ENCODE measurements at regions not wholly inside any gene's neighbourhood (a gene's known extent, or its start where the extent isn't known, plus 50 kb on each side); places are given as distances from the start of the nearest gene placed in this dataset.
A peak's percentile ranks its signal among the peaks of the same experiment; 100 is the strongest.
"Not testable (repeated sequence)": the region's sequence is repeated elsewhere in the genome, so short reads cannot be mapped to it uniquely, and the experiment has no call there.

DNA sequence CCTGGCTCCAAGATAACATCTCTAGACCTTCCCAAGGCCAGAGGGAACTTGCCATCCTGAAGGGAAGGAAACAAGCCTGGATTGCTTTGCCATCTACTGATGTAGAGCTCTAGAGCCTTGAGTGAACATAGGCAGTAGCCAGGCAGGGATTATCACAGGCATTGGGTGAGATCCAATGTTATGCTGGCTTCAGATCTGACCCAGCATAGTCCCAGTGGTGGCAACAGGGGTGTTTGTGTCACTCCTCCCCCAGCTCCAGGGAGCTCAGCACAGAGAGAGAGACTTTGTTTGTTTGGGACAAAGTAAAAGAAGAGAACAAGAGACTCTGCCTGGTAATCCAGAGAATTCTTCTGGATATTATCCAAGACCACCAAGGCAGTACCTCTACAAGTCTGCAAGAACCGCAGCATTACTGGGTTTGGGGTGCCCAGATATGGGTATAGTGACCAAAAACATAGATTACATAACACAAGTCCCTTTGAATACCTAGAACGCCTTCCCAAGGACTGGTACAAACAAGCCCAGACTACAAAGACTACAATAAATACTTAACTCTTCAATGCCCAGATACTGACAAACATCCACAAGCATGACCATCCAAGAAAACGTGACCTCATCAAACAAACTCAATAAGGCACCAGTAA, 137.6 kb upstream of the DAPK1 start:
- DNase-seq = no peak
- no peaks in the 10 kb centered on the region for H3K36me3 ChIP-seq
- no peaks in the 10 kb centered on the region for H3K9me3 ChIP-seq (replicated peaks)
- no peak overlapping the region for H3K4me3 ChIP-seq
- peaks cover 17% of the 10 kb centered on the region for H3K4me1 ChIP-seq
- peak overlapping the region; percentile 42; the same call in 1 of the 2 replicates for H3K27ac ChIP-seq
- no peaks in the 10 kb centered on the region for H3K27me3 ChIP-seq

DNA sequence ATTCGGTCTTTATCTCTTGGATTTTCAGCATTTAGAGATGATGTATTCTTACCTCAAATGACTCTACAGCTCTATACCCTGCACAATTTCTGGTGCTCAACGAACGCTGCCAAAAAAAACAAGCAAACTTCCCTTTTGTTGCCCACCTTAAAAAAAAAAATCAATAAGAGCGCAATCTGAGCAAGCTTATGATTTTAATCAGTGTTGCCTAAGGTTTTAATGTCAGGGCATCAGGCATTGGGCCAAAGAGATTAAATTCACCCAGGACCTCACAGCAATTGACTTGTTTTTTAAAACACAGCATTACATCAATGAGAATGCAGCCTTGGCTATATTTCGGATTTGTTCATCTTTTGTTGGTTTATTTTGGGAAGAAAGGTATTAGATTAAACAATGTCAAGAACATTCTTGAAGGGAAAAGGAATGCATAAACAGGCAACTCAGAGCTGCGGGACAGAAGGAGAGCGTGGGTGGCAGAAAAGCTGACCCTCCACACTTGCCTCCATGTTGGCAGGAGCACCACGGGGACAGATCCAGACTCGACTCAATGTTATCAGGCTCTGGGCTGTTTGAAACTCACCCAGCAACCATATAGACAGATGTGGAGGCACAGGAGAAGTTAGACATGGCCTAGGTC, 127.5 kb upstream of the DAPK1 start:
- peak in 1 of 2 experiments; percentile 26 for DNase-seq
- Histone ChIP-seq H3K27ac (no peak overlapping the region), H3K4me3 (no peak overlapping the region), H3K27me3 (no peaks in the 10 kb centered on the region), H3K36me3 (no peaks in the 10 kb centered on the region), H3K4me1 (no peaks in the 10 kb centered on the region; the same call in 1 of the 2 replicates), H3K9me3 (replicated peaks) (no peaks in the 10 kb centered on the region)

DNA sequence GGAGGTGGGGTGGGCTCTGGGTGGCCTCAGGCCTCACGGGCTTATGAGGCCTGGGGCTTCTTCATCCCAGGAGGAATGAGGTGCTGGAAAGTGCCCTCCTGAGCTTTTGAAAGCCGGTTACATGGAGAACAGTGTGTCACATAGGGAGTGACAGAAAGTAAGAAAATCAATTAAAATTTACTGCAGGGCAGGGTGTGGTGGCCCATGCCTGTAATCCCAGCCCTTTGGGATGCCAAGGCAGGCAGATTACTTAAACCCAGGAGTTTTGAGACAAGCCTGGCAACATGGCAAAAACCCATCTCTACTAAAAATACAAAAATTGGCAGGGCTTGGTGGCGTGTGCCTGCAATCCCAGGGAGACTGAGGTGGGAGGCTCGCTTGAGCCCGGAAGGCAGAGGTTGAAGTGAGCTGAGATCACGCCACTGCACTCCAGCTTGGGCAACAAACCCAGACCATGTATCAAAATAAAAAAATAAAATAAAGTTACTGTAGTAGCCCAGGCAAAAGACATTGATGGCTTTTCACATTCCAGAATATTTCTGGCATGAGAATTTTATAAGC, 125.8 kb upstream of the DAPK1 start:
- H3K4me1 ChIP-seq = peaks cover 2% of the 10 kb centered on the region
- H3K9me3 ChIP-seq (replicated peaks) = no peaks in the 10 kb centered on the region
- H3K4me3 ChIP-seq = no peak overlapping the region
- no peaks in the 10 kb centered on the region for H3K27me3 ChIP-seq
- no peak for DNase-seq
- no peak overlapping the region for H3K27ac ChIP-seq
- no peaks in the 10 kb centered on the region for H3K36me3 ChIP-seq

DNA sequence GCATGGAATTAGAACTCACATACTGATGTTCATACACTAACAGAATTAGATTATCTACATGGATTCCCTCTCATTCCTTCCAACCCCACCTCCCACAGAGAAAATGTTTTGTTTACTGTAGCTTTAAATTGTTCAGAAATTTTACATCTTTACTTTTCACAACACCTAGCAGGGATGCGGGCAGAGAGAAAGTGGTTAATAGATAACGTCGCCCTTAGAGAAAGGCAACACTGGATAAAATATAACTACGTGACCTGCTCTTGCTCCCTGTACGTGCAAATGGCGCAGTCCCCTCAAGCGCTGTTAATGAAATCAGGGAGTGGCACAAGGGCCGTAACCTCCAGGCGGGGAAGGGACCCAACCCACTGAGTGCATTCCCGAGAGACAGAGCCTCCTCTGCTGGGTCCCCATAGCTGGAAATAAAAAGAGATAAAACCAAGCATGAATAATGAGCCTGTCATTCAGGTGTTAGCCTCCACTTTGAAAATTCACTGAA, 125.3 kb upstream of the DAPK1 start:
- no peaks in the 10 kb centered on the region for H3K27me3 ChIP-seq
- no peak for DNase-seq
- no peak overlapping the region for H3K4me3 ChIP-seq
- H3K36me3 ChIP-seq = no peaks in the 10 kb centered on the region
- peaks cover 2% of the 10 kb centered on the region for H3K4me1 ChIP-seq
- H3K27ac ChIP-seq = no peak overlapping the region
- no peaks in the 10 kb centered on the region for H3K9me3 ChIP-seq (replicated peaks)

DNA sequence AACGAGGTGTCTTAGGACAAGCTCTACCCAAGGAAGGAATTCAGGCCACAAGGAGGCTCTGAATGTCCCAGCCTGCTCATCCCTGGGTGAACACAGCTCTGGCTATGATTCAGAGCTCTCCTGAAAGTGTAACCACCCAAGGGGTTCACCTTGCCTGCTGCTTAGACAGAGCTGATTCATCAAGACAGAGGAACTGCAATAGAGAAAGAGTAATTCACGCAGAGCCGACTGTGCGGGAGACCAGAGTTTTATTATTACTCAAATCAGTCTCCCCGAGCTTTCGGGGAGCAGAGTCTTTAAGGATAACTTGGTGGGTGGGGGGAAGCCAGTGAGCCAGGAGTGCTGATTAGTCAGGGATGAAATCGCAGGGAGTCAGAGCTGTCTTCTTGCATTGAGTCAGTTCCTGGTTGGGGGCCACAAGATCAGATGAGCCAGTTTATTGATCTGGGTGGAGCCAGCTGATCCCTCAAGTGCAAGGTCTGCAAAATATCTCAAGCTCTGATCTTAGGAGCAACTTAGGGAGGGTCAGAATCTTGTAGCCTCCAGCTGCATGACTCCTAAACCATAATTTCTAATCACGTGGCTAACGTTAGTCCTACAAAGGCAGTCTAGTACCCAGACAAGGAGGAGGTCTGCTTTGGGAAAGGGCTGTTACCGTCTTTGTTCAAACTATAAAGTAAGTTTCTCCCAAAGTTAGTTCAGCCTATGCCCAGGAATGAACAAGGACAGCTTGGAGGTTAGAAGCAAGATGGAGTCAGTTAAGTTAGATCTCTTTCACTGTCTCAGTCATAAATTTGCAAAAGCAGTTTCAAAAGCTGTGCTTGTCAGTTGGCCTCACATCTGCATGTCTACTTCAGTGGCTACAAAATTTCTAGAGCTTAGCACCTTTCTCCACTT, 123.4 kb upstream of the DAPK1 start:
- H3K4me1 ChIP-seq; H3K27me3 ChIP-seq; H3K36me3 ChIP-seq; DNase-seq; H3K27ac ChIP-seq; H3K4me3 ChIP-seq; H3K9me3 ChIP-seq (replicated peaks): not testable (repeated sequence)

DNA sequence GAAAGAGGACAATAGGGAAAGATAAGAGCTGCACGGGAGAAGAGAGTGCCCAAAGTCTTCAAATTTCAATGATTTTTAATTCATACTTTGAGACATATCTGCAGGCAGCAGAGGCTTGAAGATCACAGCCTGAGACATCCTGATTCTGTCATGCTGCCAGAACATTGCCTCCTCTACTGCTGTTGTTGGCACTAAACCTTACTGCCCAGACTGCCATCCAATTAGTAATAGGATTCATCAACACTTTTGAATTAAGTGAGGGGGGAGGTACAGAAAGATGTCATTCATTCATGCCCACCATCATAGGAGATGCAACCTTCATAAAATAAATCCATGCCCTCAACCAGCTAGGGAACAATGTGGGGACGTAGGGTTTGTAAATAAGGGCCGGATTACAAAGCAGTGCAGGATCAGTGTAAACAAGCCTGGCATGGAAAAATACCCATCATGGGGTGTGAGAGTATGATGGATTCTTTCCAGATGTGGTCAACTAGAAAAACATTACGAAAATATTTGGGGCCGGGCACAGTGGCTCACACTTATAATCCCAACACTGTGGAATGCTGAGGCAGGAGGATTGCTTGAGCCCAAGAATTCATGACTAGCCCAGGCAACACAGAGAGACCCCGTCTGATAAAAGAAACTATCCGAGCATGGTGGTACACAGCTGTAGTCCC, 122.1 kb upstream of the DAPK1 start:
- no peak overlapping the region for H3K27ac ChIP-seq

DNA sequence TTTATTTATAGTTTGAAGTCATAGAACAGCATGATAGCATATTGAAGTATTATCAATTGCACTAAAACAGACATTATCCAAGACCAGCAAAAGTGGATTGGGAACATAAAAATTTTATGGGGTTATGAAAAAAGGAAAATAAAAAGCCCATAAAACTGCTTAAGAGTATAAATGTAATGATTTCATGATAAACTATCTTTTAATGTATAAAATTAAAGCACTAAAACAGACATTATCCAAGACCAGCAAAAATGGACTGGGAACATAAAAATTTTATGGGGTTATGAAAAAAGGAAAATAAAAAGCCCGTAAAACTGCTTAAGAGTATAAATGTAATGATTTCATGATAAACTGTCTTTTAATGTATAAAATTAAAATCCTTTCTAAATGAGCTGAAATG, 119.0 kb upstream of the DAPK1 start:
- no peaks in the 10 kb centered on the region for H3K27me3 ChIP-seq
- DNase-seq = no peak
- H3K9me3 ChIP-seq (replicated peaks) = no peaks in the 10 kb centered on the region
- H3K27ac ChIP-seq = no peak overlapping the region
- no peak overlapping the region for H3K4me3 ChIP-seq
- H3K36me3 ChIP-seq = no peaks in the 10 kb centered on the region
- peaks cover 23% of the 10 kb centered on the region for H3K4me1 ChIP-seq

More for the DNA sequence above, 122.1 kb upstream of the DAPK1 start:
- DNase-seq = no peak
- Histone ChIP-seq H3K4me3 (no peak overlapping the region), H3K9me3 (replicated peaks) (no peaks in the 10 kb centered on the region), H3K36me3 (no peaks in the 10 kb centered on the region), H3K4me1 (peaks cover 2% of the 10 kb centered on the region; the same call in 1 of the 2 replicates), H3K27me3 (no peaks in the 10 kb centered on the region)

DNA sequence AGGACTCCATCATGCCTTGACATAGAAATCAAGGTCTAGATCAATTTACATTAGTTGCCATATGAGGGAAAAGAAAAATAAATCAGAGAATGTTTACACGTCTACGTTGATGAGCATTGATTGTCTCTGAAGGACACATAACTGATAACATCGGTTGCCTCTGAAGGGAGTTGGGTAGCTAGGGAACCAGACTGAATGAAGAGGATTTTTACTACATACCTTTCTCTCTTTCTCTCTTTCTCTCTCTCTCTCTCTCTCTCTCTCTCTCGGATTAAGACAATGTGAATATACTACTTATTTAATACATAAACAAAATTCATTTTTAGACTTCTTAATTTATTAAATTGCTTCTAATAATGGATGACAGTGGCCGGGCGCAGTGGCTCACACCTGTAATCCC, 118.4 kb upstream of the DAPK1 start:
- no peaks in the 10 kb centered on the region for H3K36me3 ChIP-seq

DNA sequence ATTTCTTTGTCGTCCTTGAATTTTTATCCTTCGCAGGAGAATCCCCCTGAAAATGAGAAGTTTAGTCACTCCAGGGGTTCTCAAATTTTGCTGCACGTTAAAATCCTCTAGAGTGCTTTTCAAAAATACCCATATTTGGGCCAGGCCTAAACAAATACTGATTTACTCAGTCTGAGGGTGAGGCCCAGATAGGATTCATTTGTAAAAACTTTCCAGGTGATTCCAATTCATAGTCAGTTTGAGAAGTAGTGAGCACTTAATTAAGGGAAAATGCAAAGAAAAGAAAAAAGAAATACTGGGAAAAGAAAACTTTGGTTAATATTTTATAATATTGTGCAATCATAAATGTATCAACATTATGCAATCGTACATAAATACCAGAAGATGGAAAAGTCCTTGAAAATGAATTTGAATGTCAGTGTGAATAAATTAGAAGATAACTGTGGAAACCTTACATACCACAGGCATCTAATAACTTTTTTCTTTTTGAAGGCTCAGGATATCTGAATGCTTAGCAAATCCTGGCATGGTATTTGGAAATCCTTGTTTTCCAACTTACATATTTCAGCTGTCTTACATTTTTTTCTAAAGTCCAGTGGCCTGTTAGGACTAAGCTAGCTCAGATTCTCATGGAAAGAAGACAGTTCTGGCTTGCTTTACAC, 116.5 kb upstream of the DAPK1 start:
- DNase-seq = no peak
- Histone ChIP-seq H3K27ac (no peak overlapping the region), H3K9me3 (replicated peaks) (no peaks in the 10 kb centered on the region), H3K4me3 (no peak overlapping the region), H3K4me1 (peaks cover 21% of the 10 kb centered on the region), H3K27me3 (no peaks in the 10 kb centered on the region), H3K36me3 (no peaks in the 10 kb centered on the region)

More for the DNA sequence above, 118.4 kb upstream of the DAPK1 start:
- no peak for DNase-seq
- Histone ChIP-seq H3K4me1 (peaks cover 23% of the 10 kb centered on the region), H3K27me3 (no peaks in the 10 kb centered on the region), H3K9me3 (replicated peaks) (no peaks in the 10 kb centered on the region), H3K27ac (no peak overlapping the region), H3K4me3 (no peak overlapping the region)

DNA sequence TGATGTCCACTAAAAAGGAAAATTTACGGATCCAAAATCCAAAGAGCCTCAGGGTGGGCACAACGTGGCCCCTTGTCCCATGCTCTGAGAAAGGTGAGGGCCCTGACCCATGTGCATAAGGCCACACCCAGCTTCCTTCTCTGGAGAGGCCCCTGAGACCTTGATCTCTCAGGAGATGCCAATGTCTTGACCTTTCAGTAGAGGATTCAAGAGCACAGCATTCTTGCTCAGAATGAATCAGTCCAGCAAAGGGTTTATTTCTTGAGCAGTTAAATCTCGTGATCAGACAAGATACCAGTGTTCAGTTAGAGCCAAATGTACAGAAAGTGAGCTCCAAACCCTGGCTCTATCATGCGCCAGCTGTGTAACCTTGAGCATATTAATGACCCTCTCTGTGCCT, 115.9 kb upstream of the DAPK1 start:
- Histone ChIP-seq H3K36me3 (no peaks in the 10 kb centered on the region), H3K4me3 (no peak overlapping the region), H3K4me1 (peaks cover 24% of the 10 kb centered on the region), H3K27me3 (no peaks in the 10 kb centered on the region), H3K9me3 (replicated peaks) (no peaks in the 10 kb centered on the region), H3K27ac (no peak overlapping the region)
- no peak for DNase-seq

DNA sequence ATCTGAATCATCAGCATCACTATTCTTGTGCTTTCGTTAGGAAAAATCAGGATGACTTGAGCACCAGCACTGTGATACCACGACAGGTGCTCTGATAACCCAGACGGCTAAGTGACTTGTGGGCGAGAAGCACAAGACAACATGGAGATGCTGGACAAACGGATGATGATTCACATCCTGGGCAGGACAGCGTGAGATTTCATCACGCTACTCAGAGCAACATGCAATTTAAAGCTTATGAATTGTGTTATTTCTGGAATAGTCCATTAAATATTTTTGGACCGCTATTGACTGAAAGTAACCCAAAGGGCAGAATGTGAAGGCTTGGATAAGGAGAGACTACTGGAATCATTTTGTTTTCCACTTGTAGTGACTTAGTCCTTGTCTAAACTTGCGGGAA, 114.8 kb upstream of the DAPK1 start:
- H3K4me1 ChIP-seq = peaks cover 27% of the 10 kb centered on the region
- H3K4me3 ChIP-seq = no peak overlapping the region
- no peaks in the 10 kb centered on the region for H3K27me3 ChIP-seq
- peak; percentile 50 to 57 for DNase-seq
- H3K27ac ChIP-seq = no peak overlapping the region
- no peaks in the 10 kb centered on the region for H3K9me3 ChIP-seq (replicated peaks)
- no peaks in the 10 kb centered on the region for H3K36me3 ChIP-seq

DNA sequence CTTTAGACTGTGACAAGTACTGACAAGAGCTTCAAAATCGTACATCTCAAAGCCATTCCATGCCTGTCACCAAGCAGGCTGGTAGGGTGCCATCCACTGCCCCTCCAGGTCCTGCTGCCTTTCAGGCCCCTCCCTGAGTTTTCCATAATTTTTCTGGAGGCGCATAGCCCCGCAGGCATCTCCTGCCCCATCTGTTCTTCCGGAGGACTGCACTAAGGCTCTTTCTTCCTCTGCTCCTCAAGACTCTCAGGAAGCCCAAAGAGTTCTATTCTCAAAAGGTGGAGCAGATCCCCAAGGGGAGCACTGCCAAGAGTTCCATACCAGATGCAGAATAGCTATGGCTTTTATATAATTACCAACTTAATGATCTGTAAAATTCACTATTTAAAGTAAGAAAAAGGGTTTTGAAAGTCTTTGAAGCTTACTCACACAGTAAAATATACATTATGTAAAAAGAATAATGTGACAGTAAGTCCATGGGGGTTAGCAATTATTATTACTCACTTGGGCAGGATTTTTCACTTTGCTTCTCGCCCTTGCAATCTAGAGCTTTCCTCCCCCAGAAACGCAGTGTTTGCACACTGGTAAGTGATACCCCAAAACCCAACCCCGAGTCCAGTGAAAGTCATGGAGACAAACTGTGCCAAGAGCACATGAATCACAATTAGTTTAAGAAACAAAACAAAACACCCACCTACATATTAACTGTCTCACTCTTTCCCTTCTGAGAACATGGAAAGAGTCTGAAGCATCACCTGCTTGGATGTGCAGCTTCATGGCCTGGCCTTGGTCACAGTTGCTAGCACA, 114.1 kb upstream of the DAPK1 start:
- H3K27ac ChIP-seq = no peak overlapping the region
- H3K4me1 ChIP-seq = peaks cover 27% of the 10 kb centered on the region
- no peaks in the 10 kb centered on the region for H3K27me3 ChIP-seq
- H3K4me3 ChIP-seq = no peak overlapping the region
- no peaks in the 10 kb centered on the region for H3K9me3 ChIP-seq (replicated peaks)
- no peak for DNase-seq
- H3K36me3 ChIP-seq = no peaks in the 10 kb centered on the region

DNA sequence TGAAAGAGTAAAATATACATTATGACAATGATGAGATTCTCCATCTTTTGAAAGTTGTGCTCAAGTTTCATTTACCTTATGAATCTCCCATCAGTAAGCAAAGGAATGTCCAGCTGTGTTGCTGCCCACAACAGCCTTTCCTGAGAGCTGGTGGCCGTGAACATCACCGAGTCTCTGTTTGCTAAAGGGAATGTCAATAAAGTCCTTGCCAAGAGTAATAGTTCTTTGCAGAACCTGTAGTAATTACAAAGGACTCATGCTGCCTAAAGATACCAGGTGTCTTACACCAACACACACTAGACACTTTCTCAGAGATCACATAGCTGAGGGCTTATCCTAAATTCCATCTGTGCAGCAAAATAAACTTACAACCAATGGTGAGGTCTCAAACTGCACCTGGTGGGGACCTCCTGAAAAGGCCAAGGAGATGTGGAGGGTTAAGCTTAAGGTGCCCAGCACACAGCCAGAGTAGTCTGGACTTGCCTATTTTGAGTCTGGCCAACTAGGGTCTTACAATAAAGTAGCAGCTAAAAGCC, 111.1 kb upstream of the DAPK1 start:
- H3K27me3 ChIP-seq = no peaks in the 10 kb centered on the region
- H3K9me3 ChIP-seq (replicated peaks) = no peaks in the 10 kb centered on the region
- no peak overlapping the region for H3K27ac ChIP-seq
- no peak for DNase-seq
- no peaks in the 10 kb centered on the region for H3K36me3 ChIP-seq
- H3K4me1 ChIP-seq = peaks cover 27% of the 10 kb centered on the region
- no peak overlapping the region for H3K4me3 ChIP-seq
